ENCODE measurements at regions not wholly inside any gene's neighbourhood (a gene's known extent, or its start where the extent isn't known, plus 50 kb on each side); places are given as distances from the start of the nearest gene placed in this dataset.
A peak's percentile ranks its signal among the peaks of the same experiment; 100 is the strongest.

DNA sequence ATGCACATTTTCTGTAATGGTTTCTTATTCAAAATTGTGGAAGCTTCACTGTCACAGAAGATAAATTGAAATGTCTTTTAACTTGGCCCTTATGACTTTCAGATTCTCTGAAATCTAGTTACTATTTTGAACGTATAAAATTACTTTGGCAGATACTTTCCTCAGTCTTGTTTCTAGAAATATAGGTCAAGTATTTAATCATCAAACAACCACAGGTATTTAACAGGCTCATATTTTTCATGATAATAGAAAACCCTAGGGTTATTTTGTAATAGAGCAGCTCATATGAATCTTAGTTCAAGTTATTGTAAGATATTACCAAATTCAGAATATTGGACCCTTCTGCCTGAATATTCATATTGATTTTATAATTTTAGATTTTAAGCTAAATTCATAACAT, 236.0 kb upstream of the CDH18 start:
- Histone ChIP-seq H3K36me3 (no peaks in the 10 kb centered on the region), H3K27ac (no peak overlapping the region), H3K9me3 (ENCODE audit: severe bottlenecking) (no peaks in the 10 kb centered on the region), H3K27me3 (ENCODE audit: insufficient read depth, low read depth, severe bottlenecking) (no peaks in the 10 kb centered on the region), H3K4me3 (ENCODE audit: low read depth, low read length) (no peak overlapping the region)
- TF ChIP-seq CTCF (IDR thresholded peaks at IDR 0.05; ENCODE audit: low read depth, low read length) = no peak
- DNase-seq = no peak

DNA sequence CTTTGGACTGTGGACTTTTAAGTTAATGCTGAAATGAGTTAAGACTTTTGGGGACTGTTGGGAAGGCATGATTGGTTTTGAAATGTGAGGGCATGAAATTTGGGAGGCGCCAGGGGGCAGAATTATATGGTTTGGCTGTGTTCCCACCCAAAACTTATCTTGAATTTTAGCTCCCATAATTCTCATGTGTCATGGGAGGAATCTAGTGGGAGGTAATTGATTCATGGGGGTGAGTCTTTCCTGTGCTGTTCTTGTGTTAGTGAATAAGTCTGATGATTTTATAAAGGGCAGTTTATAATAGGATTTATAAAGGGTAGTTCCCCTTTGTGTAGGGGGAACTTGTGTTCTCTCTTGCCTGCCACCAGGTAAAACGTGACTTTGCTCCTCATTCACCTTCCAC, 235.5 kb upstream of the CDH18 start:
- Histone ChIP-seq H3K4me3 (ENCODE audit: low read depth, low read length) (no peak overlapping the region), H3K27ac (no peak overlapping the region), H3K27me3 (ENCODE audit: insufficient read depth, low read depth, severe bottlenecking) (no peaks in the 10 kb centered on the region), H3K36me3 (no peaks in the 10 kb centered on the region), H3K9me3 (ENCODE audit: severe bottlenecking) (no peaks in the 10 kb centered on the region)
- no peak for TF ChIP-seq CTCF (IDR thresholded peaks at IDR 0.05; ENCODE audit: low read depth, low read length)
- no peak for DNase-seq

GRCh38 chr5:20215257-20215656, 227.3 kb upstream of the CDH18 start:
- Histone ChIP-seq H3K9me3 (ENCODE audit: severe bottlenecking) (no peaks in the 10 kb centered on the region), H3K27me3 (ENCODE audit: insufficient read depth, low read depth, severe bottlenecking) (no peaks in the 10 kb centered on the region), H3K4me3 (ENCODE audit: low read depth, low read length) (no peak overlapping the region), H3K36me3 (no peaks in the 10 kb centered on the region), H3K27ac (no peak overlapping the region)
- no peak for TF ChIP-seq CTCF (IDR thresholded peaks at IDR 0.05; ENCODE audit: low read depth, low read length)
- DNase-seq = no peak

DNA sequence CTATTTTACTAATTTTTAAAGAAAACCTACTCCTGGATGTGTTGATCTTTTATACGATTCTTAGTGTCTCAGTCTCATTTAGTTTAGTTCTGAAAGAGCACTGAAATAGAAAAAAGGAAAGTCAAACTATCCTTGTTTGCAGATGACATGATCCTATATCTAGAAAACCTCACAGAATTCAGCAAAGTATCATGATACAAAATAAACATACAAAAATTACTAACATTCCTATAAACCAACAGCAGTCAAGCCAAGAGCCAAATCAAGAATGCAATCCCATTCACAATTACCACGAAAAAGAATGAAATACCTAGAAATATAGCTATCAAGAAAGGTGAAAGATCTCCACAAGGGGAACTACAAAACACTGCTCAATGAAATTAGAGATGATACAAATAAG, 225.8 kb upstream of the CDH18 start:
- no peaks in the 10 kb centered on the region for H3K27me3 ChIP-seq (ENCODE audit: insufficient read depth, low read depth, severe bottlenecking)
- DNase-seq = no peak
- no peaks in the 10 kb centered on the region for H3K9me3 ChIP-seq (ENCODE audit: severe bottlenecking)
- H3K27ac ChIP-seq = no peak overlapping the region
- H3K36me3 ChIP-seq = no peaks in the 10 kb centered on the region
- no peak for TF ChIP-seq CTCF (IDR thresholded peaks at IDR 0.05; ENCODE audit: low read depth, low read length)
- no peak overlapping the region for H3K4me3 ChIP-seq (ENCODE audit: low read depth, low read length)

- no peak for DNase-seq
- no peak overlapping the region for H3K4me3 ChIP-seq (ENCODE audit: low read depth, low read length)
- TF ChIP-seq CTCF (IDR thresholded peaks at IDR 0.05; ENCODE audit: low read depth, low read length) = no peak
- no peak overlapping the region for H3K27ac ChIP-seq
- no peaks in the 10 kb centered on the region for H3K9me3 ChIP-seq (ENCODE audit: severe bottlenecking)
- no peaks in the 10 kb centered on the region for H3K27me3 ChIP-seq (ENCODE audit: insufficient read depth, low read depth, severe bottlenecking)
- no peaks in the 10 kb centered on the region for H3K36me3 ChIP-seq
Measured at GRCh38 chr5:20212701-20213100, 224.7 kb upstream of the CDH18 start.

GRCh38 chr5:20166456-20166855, 178.5 kb upstream of the CDH18 start:
- peak; percentile 58 for DNase-seq
- no peak for TF ChIP-seq CTCF (IDR thresholded peaks at IDR 0.05; ENCODE audit: low read depth, low read length)
- Histone ChIP-seq H3K36me3 (no peaks in the 10 kb centered on the region), H3K27ac (no peak overlapping the region), H3K27me3 (ENCODE audit: insufficient read depth, low read depth, severe bottlenecking) (no peaks in the 10 kb centered on the region), H3K4me3 (ENCODE audit: low read depth, low read length) (no peak overlapping the region), H3K9me3 (ENCODE audit: severe bottlenecking) (no peaks in the 10 kb centered on the region)

Data from WERI-Rb-1 (cell line).